Spleen (tissue), 11 donors: ENCODE measurements at regions not wholly inside any gene's neighbourhood (a gene's known extent, or its start where the extent isn't known, plus 50 kb on each side); places are given as distances from the start of the nearest gene placed in this dataset.

Experiments used
- DNase-seq: peaks from one replicate; pipeline ENCODE4 v3.0.0-alpha.2; 2020
- H3K27ac ChIP-seq, 8 donors: fragments of 200-600 bp; sonication (generic) in 7 of 8; 1 replicate in 4 of 8; 2 replicates in 4 of 8; pipeline versions ENCODE4 v1.5.0 to v1.8.0; 2016 to 2021; ENCODE audit warnings: inconsistent platforms in 4 of 8, mild to moderate bottlenecking in 4 of 8, moderate library complexity in 1 of 8
- H3K27me3 ChIP-seq, 7 donors: fragments of 200-600 bp; sonication (generic) in 6 of 7; replicated peaks in 1 of 7; 1 replicate in 4 of 7; 2 replicates in 3 of 7; pipeline versions ENCODE4 v1.5.0 to v1.8.0; 2016 to 2021; ENCODE audit warnings: inconsistent platforms in 3 of 7, mild to moderate bottlenecking in 1 of 7
- H3K36me3 ChIP-seq, 6 donors: fragments of 200-600 bp; sonication (generic) in 5 of 6; 1 replicate in 4 of 6; 2 replicates in 2 of 6; pipeline versions ENCODE4 v1.5.0 to v1.8.0; 2016 to 2021; ENCODE audit warnings: inconsistent platforms in 2 of 6
- H3K4me1 ChIP-seq, 6 donors: fragments of 200-600 bp; sonication (generic) in 5 of 6; 1 replicate in 3 of 6; 2 replicates in 3 of 6; pipeline versions ENCODE4 v1.5.0 to v1.8.0; 2016 to 2021; ENCODE audit warnings: inconsistent platforms in 3 of 6
- H3K4me3 ChIP-seq, 8 donors: fragments of 200-600 bp; sonication (generic) in 7 of 8; 1 replicate in 4 of 8; 2 replicates in 4 of 8; pipeline versions ENCODE4 v1.5.0 to v1.8.0; 2016 to 2021; ENCODE audit warnings: inconsistent platforms in 4 of 8, mild to moderate bottlenecking in 4 of 8, moderate library complexity in 2 of 8
- H3K9me3 ChIP-seq, 8 donors: fragments of 200-600 bp; sonication (generic) in 7 of 8; 1 replicate in 4 of 8; 2 replicates in 4 of 8; pipeline versions ENCODE4 v1.5.0 to v1.8.0; 2016 to 2021; ENCODE audit warnings: inconsistent platforms in 4 of 8
- CTCF ChIP-seq, 11 experiments: fragments of 200-600 bp in 7 of 11; fragments of 450-650 bp in 4 of 11; sonication (generic) in 4 of 11; IDR thresholded peaks in 8 of 11; conservative IDR thresholded peaks in 3 of 11; 1 replicate in 7 of 11; 2 replicates in 4 of 11; pipeline versions ENCODE4 v1.4.0 to v1.8.0; 2016 to 2021; ENCODE audit warnings: antibody characterized with exemption in 11 of 11, inconsistent platforms in 4 of 11, mild to moderate bottlenecking in 1 of 11
- POLR2A ChIP-seq, 3 donors: fragments of 450-650 bp; IDR thresholded peaks; one replicate each; pipeline ENCODE4 v1.5.1; 2017; ENCODE audit warnings: antibody characterized with exemption in 3 of 3, mild to moderate bottlenecking in 1 of 3
- POLR2AphosphoS5 ChIP-seq, 3 donors: sonication (generic); formaldehyde crosslinking; IDR thresholded peaks; one replicate each; pipeline ENCODE4 v1.5.1; 2017; ENCODE audit warnings: antibody characterized with exemption in 3 of 3
- WGBS, 5 donors: extraction: QIAGEN DNeasy Blood & Tissue Kit in 3 of 5; methylation state at CpG; one replicate each; pipeline versions ENCODE4 v1.1.5 to v1.1.7; 2013 to 2018; 5-methylcytosine and 5-hydroxymethylcytosine counted together
- intact Hi-C: fragments of 100-400 bp; cut with DNase I; formaldehyde crosslinking; loops from one replicate; pipeline ENCODE4 v1.15.0; 2023; ENCODE audit warnings: low total_unique reads
- donor health status: healthy with polysubstance abuse.
- donor health status: DM: no; HTN: no; CAD: no; lungs with moderate emphysema.
- donor health status: DM: no; HTN: no; CAD: no.
- donor health status: Bipolar disorder and iron deficiency.
- donor health status: healthy.
- donor health status: DM: no; HTN: no; CAD: no.
- donor health status: DM: yes; HTN: yes; CAD: no.

GRCh38 chr4:137203601-137204000 is 328.7 kb downstream of the PCDH18 start:
- Histone ChIP-seq H3K9me3 (no peaks in the 10 kb centered on the region), H3K4me1 (no peaks in the 10 kb centered on the region), H3K36me3 (no peaks in the 10 kb centered on the region), H3K27me3 (no peaks in the 10 kb centered on the region), H3K4me3 (no peak overlapping the region), H3K27ac (no peak overlapping the region)
- intact Hi-C loops: no loop called here
- 77 to 96% (median 84%) methylated on average over 2 of the region's 2 CpGs for WGBS, 5 donors
- DNase-seq: no peak
- TF ChIP-seq CTCF (IDR thresholded peaks at IDR 0.05 in 8 of 11, conservative IDR thresholded peaks at IDR 0.05 in 3 of 11) (no peak), POLR2A (IDR thresholded peaks at IDR 0.05) (no peak), POLR2AphosphoS5 (IDR thresholded peaks at IDR 0.05) (no peak)

DNA sequence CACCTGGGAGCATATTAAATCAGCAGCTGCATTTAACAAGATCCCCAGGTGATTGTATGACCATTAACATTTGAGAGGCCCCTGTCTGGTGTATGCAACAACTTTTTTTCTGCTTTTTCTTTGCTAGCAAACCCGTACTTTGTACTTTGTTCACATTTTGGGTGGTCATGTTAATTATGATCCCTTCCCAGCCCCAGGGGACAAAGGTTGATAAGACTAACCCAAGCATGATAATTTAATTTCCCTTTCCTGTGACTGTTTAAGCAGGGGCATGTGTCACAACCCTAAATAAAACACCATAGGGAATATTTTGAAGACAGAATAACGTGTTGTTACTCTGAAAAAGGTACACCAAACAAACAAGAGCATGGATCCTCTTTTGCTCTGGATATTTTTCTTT is 332.0 kb downstream of the PCDH18 start:
- intact Hi-C loops: no loop called here
- no peak overlapping the region for H3K4me3 ChIP-seq
- no peak overlapping the region for H3K27ac ChIP-seq
- TF ChIP-seq POLR2A (IDR thresholded peaks at IDR 0.05) (no peak), CTCF (IDR thresholded peaks at IDR 0.05 in 8 of 11, conservative IDR thresholded peaks at IDR 0.05 in 3 of 11) (no peak), POLR2AphosphoS5 (IDR thresholded peaks at IDR 0.05) (no peak)
- no peak for DNase-seq
- no peaks in the 10 kb centered on the region for H3K27me3 ChIP-seq
- no peaks in the 10 kb centered on the region for H3K36me3 ChIP-seq
- WGBS, 5 donors: 34 to 60% (median 53%) methylated on average over 2 of the region's 2 CpGs
- no peaks in the 10 kb centered on the region for H3K9me3 ChIP-seq
- no peaks in the 10 kb centered on the region for H3K4me1 ChIP-seq

- Histone ChIP-seq H3K4me1 (no peaks in the 10 kb centered on the region), H3K27ac (no peak overlapping the region), H3K36me3 (no peaks in the 10 kb centered on the region), H3K9me3 (no peaks in the 10 kb centered on the region), H3K4me3 (no peak overlapping the region), H3K27me3 (no peaks in the 10 kb centered on the region)
- 79 to 93% (median 82%) methylated on average over 4 of the region's 4 CpGs for WGBS, 5 donors
- intact Hi-C loops: no loop called here
- TF ChIP-seq POLR2A (IDR thresholded peaks at IDR 0.05): no peak
- TF ChIP-seq CTCF (IDR thresholded peaks at IDR 0.05 in 8 of 11, conservative IDR thresholded peaks at IDR 0.05 in 3 of 11): no peak
- no peak for TF ChIP-seq POLR2AphosphoS5 (IDR thresholded peaks at IDR 0.05)
- no peak for DNase-seq
These were observed 333.5 kb downstream of the PCDH18 start for GRCh38 chr4:137198791-137199190.

DNA sequence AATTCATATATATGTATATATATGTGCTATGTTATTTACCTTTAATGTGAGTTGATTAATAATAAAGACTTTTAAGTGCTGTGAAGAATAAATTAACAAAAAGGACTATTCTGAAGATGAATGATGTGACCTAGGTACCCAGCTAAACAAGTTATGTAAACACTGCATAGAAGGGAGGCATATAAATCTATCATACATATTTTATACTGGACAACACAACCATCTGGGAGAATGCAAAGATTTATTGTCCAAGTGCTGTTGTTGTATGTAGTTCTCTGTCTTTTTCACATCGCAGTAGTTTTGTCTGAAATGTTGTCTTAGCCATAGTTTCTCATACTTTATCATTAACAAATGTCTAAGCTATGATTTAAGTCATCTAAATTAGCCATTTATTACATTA is 337.6 kb downstream of the PCDH18 start:
- TF ChIP-seq POLR2A (IDR thresholded peaks at IDR 0.05): no peak
- TF ChIP-seq POLR2AphosphoS5 (IDR thresholded peaks at IDR 0.05): no peak
- TF ChIP-seq CTCF (IDR thresholded peaks at IDR 0.05 in 8 of 11, conservative IDR thresholded peaks at IDR 0.05 in 3 of 11): no peak
- no peaks in the 10 kb centered on the region for H3K36me3 ChIP-seq
- no peak overlapping the region for H3K27ac ChIP-seq
- H3K9me3 ChIP-seq: peaks cover 0 to 9% (median 0%) of the 10 kb centered on the region in 8 donors
- H3K27me3 ChIP-seq: no peaks in the 10 kb centered on the region
- H3K4me3 ChIP-seq: no peak overlapping the region
- intact Hi-C loops: no loop called here
- no peak for DNase-seq
- no peaks in the 10 kb centered on the region for H3K4me1 ChIP-seq
- WGBS, 5 donors: 64 to 83% (median 65%) methylated on average over 1 of the region's 1 CpG
